GM19467 (cell line): ENCODE measurements at regions not wholly inside any gene's neighbourhood (a gene's known extent, or its start where the extent isn't known, plus 50 kb on each side); places are given as distances from the start of the nearest gene placed in this dataset.
"Not testable (repeated sequence)": the region's sequence is repeated elsewhere in the genome, so short reads cannot be mapped to it uniquely, and the experiment has no call there.

ENCODE experiments used
- ATAC-seq: cut with Tn5 transposase; IDR thresholded peaks from one replicate; pipeline ENCODE4 v1.9.1; 2021; ENCODE audit warnings: mild to moderate bottlenecking, moderate library complexity; ENCODE audit not compliant: unreplicated experiment

DNA sequence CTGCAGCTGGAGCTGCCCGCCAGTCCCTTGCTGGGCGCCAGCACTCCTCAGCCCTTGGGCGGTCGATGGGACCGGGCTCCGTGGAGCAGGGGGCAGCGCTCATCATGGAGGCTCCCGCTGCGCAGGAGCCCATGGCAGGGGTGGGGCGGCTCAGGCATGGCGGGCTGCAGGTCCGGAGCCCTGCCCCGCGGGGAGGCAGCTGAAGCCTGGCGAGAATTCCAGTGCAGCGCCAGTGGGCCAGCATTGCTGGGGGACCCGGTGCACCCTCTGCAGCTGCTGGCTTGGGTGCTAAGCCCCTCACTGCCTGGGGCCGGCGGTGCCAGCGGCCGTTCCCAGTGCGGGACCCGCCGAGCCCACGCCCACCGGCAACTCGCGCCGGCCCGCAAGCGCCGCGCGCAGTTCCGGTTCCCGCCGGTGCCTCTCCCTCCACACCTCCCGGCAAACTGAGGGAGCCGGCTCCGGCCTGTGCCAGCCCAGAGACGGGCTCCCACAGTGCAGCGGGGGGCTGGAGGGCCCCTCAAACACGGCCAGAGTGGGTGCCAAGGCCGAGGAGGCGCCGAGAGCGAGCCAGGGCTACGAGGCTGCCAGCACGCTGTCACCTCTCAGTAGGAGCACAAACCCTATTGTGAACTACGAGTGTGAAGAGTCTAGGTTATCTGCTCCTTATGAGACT is 687.1 kb downstream of the PCDH17 start:
- ATAC-seq: no peak

DNA sequence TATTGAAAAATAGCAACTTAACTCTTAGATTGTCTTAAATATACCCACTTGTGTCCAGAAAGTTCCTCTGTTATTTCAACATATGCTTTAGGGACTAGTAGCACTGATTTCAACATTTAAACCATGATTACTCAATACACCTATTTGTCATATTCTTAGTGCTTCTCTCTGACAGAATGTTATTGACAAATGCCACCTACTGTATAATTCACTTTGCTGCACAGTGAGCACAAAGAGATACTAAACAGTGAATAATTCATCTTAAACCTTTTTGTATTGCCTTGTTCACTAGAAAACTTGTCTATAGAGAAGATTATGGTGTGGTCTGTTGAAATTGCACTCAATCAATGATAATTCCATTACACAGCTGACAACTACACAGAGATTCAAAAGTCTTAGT is 692.6 kb downstream of the PCDH17 start:
- ATAC-seq: no peak

DNA sequence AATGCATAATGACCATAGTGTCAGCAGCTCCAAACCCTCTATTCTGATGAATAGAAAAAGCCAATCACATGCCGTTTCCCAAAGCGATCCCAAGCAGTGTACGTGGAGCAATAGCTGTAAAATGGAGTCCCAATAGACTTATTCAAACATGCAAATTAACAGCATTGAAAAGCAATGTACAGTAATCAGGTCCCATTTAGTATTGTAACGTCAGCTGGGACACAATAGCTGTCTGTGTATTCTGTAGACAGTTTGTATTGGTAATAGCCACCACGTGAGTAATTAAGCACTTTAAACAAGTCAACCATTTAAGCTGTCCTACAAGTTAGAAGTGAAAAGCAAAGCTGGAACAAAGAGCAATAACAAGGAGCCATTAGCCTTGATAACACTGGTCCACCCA is 698.2 kb downstream of the PCDH17 start:
- no peak for ATAC-seq

DNA sequence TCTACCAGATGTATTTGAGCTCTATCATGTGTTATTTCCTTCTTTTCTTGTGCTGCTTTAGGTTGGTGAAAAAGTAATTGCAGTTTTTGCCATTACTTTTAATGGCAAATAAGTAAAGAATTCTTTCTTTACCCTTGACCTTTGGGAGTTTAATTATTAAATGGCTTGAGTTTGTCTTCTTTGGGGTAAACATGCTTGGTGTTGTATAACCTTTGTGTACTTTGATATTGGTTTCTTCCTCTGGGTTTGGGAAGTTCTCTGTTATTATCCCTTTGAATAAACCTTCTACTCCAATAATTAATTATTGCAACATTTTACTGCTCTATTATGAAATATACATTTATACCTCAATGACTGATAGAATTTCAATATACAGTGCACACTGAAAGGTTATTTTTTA is 709.4 kb downstream of the PCDH17 start:
- no peak for ATAC-seq

DNA sequence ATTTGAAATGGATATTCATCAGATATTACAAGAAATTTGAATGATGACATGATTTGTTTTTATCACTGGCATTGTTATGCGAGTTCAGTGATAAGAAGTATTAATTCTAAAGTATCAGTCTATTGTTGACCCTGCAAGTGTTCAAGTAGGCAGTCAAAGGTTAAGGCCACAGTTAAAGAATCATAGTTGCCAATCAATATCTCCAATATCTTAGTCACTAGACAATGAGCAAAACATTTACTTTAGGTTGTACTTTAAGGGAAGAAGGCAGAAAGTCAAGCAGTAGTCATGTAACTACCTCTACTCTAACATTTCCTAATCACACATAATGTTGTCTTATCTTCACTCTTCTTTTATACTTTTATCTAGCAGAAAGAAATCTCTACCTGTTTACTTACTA is 709.8 kb downstream of the PCDH17 start:
- ATAC-seq: no peak

DNA sequence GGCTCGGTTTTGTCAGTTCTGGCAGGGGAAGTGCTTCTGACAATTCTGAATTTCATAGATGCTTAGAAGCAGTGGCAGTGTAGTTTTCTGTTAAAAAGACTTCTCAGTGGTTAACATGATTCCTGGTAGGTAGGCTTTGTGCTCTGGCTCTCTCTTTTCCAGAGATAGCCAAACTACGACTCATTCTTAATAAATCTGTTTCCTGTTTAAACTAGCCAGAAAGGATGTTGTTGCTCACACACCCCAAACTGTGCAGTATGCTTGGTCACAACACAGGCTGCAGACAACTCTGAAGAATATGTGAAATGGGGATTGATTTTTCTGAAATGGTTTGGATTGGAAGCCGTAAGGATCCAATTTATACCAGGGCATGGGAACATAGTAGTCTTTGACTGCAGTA is 711.5 kb downstream of the PCDH17 start:
- no peak for ATAC-seq

DNA sequence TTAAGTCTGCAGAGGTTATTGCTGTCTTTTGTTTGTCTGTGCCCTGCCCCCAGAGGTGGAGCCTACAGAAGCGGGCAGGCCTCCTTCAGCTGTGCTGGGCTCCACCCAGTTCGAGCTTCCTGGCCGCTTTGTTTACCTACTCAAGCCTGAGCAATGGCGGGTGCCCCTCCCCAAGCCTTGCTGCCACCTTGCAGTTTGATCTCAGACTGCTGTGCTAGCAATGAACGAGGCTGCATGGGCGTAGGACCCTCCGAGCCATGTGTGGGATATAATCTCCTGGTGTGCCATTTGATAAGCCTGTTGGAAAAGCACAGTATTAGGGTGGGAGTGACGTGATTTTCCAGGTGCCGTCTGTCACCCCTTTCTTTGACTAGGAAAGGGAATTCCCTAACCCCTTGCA is 720.6 kb downstream of the PCDH17 start:
- ATAC-seq: not testable (repeated sequence)

DNA sequence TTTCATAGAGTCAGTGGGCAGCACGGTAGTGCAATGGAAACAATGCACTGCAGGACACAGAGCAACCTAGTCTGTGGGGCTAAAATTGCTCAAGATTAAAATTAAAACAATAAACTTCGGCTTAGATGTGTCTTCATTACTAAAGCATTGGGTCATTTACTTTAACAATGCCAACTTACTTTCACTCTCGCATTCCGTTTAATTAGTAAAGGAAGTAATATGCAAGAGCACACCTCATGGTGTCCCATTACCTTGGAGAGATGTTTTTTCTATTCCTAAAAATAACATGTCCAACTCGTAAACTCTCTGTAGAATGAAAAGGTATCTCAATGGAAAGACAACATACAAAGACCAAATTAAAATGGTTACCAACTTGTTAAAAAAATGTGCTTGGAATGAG is 738.4 kb downstream of the PCDH17 start:
- no peak for ATAC-seq

DNA sequence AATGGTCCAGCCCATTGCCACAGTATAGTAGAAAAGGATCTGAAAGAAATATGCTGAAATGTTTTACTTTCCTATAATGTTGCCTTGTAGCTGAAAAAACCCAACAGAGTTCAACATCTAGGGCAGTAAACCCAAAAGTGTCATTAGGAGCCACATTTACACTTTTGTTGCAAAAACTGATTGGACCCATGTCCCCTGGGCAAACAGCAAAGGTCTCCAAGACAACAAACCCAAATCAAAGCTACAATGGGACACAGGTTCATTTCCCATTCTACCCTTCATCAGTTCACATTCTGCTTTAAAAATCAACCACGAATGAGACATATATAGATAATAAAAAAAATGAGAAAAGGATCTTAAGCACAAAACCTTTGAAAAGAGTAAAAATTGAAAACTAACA is 744.8 kb downstream of the PCDH17 start:
- no peak for ATAC-seq

DNA sequence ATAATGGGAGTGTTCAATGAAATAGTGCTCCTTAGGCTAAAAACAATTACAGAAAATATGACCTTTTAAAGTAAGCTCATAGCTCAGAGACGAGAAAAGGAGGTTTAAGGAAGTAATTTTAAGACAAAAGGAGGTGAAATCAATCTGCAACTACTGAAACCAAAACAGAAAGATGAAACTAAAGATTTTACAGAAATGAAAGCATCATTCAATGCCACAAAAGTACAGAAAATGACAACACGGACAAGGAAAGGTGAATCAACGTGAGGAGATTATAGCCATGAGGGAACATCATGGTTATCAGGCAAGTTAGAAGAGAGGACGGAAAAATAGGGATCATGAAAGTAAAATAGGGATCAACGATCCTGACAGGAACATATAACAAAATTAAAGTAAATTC is 745.2 kb downstream of the PCDH17 start:
- no peak for ATAC-seq

DNA sequence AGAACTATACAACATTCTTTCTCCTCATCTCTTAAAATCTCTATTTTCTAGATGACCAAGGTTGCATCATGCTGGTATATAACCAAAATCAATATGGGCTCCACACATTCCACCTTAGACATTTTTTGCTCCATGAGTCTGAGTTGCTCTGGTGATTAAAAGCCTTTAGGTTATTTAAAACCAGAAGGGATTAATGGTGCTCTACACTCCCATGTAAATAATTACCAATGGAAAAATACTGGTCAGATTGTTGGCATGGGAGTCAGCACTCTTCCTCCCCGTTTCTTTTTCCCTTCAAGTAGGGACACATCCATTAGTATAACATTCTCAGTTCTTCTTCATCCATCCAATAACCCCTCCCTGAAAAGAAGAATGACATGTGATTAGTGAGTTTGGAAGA is 747.7 kb downstream of the PCDH17 start:
- ATAC-seq: no peak

DNA sequence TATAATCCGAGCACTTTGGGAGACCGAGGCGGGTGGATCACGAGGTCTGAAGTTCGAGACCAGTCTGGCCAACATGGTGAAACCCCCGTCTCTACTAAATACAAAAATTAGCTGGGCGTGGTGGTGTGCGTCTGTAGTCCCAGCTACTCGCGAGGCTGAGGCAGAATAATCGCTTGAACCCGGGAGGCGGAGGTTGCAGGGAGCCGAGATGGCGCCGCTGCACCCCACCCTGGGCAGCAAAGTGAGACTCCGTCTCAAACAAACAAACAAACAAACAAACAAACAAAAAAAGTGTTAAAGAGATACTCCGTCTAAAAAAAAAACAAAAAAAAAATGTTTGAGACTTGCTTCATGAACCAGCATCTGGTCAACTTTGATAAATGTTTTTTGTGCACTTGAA is 753.8 kb downstream of the PCDH17 start:
- ATAC-seq: not testable (repeated sequence)

DNA sequence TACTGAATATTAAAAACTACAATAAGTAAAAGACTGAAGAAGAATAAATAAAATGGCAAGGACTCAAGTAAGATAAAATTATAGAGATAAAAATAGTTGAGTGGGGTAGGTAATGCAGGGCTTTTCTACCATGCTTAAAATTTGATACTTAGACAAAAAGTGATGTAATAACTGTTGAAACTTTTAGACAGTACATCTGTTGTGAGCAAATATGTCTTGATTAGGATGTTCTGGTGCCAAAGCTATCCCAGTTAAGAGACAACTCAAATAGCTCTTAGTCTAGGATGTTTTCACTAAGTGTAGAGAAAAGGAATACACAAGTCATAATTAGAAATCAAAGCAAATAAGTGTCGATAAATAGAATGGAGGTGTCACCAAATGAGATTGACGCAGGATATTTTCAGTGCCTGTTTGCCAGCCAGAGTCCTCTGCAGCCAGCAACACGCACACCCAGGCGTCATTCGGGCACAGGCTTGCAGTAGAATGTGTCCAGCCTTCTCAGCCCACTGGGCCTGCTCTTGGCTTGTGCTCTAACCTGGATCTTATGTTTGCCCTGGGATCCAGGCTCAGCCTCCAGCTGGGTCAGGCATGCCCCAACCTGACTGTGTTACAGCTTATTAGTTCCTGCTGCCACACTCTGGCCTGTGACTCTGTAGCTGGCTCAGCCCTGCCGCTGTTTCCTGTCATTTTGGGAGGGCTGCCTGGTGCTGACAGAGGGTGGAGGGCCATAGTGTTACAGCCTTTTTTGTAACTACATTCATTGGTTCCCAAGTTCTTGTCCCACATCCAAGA is 766.2 kb downstream of the PCDH17 start:
- ATAC-seq: no peak

DNA sequence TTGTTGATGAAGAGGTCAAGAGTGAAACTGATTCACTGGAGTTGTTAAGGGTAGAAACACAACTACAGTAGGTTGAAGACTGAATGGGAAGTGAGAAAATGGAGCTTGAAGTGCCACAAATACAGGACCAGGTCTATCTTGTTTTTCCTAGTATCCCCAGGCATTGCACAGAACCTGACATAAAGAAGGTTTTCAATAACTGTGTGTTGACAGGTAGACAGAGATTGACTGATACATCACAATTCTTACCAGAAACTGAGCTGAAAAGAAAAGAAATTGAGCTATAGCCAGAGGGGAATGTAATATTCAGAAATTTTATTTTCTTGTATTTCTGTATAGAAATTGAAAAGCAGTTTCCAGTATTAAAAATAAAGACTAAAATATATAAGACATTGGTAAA is 767.7 kb downstream of the PCDH17 start:
- ATAC-seq: no peak

DNA sequence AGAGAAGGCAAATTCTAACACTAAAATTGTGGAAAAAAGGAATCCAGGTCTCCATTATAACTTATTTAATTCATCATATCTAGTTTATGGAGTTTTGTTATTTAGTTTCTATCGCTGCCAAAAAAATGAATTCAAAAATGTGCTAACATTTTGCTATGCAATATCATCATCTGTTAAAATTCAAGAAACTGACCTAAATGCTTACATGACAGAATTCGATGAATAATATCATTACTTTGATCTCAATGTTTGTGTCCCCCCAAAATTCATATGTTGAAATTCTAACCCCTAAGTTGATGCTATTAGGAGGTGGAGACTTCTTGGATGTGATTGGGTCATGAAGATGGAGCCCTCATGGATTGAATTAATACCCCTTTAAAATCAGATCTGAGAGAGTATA is 775.0 kb downstream of the PCDH17 start:
- no peak for ATAC-seq

DNA sequence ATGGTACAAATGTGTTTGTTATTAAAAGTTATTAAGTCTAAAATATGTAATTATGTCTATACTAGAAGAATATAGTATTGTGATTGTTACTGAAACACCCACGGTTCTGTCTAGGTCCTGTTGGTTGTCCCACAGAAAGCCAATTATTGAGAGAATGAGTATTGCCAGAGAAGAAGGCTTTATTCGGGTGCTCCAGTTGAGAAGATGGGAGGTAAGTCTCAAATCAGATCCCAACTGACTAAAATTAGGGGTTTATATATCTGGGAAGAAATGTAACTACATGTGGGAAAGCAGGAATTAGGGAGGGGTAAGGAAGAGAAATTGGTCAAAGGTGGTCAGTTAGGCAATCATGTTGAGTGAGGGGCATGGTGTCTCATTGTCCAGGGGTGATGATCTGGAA is 798.4 kb downstream of the PCDH17 start:
- no peak for ATAC-seq

DNA sequence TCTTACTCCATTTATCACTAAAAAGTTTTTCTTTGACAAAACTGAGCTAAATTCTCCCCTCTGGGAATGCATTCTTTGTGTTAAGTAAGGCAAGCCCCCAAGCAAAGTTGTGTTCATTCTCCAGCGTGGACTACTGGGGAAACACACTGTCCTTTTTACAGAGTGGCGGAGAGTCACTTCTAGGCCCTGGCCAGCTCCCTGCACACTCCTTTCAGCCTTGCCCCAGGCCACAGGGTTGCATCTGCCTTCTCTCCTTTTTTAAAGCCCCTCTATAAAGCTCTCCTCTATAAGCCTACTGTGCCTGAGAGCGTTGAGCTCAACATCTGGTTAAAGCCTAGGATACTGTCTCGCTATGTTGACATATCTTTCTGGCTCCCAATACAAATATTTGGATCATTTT is 803.4 kb downstream of the PCDH17 start:
- no peak for ATAC-seq

DNA sequence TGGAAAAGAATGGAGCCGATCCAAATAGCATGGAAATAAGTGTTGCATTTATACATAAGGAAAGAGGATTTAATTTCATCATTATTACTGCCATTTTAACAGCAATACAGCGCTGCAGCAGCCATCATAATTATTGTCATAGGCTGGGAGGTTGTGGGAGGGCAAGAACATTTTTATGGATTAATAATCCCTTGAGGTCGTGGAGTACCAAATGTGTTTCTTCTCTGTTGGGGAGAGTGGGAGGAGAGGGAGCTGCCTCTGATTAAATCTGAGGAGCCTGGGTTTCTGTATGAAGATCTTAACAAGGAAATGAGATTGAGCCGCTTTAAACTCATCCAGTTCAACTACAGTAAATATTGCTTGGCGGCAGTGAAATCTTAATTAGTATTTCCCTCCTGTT is 805.9 kb downstream of the PCDH17 start:
- no peak for ATAC-seq

DNA sequence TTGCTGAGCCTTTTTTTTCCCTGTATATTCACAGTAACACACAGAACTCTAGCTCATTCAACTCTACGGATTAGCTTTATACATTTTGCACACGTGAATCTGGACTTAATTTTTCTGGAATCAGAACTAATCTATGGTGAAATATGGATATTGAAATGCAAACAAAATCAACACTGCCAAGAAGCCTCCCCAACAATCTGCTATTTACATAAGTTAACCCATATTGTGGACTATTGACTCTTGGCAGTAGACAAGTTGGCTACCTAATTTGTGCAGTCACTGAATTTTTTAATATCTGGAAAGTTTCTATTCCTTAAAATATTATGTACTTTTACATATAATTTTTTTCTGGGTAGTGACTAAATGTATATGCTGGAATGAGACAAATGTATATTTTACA is 815.4 kb downstream of the PCDH17 start:
- ATAC-seq: no peak

DNA sequence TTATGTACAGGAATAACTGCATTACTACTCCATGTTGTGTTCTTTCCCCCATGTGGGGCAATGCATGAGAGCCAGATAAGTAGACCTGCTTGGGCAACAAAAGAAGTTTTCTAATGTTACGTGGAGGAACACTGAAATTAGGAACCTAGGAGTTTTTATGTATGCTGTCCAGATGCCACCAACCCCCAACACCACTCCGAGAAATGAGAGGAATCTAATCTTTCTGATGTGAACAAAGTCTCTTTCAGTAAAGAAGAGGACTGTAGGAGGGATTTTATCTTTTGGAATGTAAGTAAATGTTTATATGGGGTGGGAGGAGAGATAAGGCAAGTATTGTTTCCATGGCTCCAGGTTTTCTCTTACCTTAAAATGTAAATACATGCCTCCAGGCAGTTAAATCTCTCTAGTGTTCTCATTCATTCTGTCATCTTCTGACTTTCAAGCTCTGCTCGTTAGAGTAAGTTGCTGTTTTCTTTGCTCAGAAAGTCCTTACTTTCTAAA is 820.6 kb downstream of the PCDH17 start:
- ATAC-seq: no peak

DNA sequence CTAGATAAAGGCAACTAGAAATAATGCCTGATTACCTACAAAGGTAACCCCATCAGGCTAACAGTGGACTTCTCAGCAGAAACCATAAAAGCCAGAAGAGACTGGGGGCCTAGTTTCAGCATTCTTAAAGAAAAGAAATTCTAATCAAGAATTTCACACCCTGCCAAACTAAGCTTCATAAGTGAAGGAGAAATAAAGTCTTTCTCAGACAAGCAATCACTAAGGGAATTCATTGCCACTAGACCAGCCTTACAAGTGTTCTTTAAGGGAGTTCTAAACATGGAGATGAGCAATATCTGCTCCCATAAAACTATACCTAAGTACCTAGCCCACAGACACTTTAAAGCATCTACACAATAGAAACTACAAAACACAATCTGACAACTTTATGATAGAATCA is 823.5 kb downstream of the PCDH17 start:
- no peak for ATAC-seq

DNA sequence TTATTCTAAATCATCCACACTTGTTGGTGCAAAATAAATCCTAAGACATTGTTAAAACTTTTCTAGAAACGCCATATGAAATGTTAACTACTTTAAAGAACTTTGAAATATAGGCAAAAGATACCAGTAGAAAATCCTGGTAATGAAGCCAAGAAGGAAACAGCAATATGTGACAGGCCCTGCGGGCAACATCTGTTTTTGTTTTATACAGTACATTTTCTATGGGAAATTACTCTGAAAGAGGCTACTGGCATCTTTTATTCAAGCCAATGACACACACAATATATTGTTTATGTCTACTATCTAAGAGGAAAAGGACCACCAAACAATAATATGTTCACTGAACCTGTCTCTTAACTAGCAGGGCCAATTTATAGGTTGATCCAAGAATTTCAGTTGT is 829.7 kb downstream of the PCDH17 start:
- ATAC-seq: no peak

DNA sequence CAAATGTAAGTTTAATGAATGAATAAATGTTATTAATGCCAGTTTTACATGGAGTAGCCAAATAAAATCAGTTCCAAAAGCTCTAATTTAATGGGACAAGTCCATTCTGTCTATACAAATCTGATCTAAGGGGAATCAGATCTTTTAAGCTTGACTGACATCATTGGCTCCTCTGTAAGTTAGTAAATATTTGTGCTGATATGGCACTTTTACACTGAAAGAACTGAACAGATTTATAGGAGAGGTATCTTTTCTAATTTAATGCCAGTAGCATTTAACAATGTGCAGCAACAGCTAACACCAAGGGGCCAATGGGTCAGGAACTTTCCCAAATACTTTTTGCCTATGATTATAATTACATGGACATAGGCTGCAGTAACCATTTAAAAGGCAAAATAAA is 832.3 kb downstream of the PCDH17 start:
- no peak for ATAC-seq
